Stimulated activated CD4-positive, alpha-beta T cell treated with anti-CD3 and anti-CD28 coated beads, Interleukin-4, amount 100 ng/mL, for 4 hours (primary cell): ENCODE measurements at regions not wholly inside any gene's neighbourhood (a gene's known extent, or its start where the extent isn't known, plus 50 kb on each side); places are given as distances from the start of the nearest gene placed in this dataset.
"Not testable (repeated sequence)": the region's sequence is repeated elsewhere in the genome, so short reads cannot be mapped to it uniquely, and the experiment has no call there.

Source experiments
- DNase-seq, 2 experiments: peaks; one replicate each; pipeline ENCODE4 v3.0.0-alpha.2; 2020

DNA sequence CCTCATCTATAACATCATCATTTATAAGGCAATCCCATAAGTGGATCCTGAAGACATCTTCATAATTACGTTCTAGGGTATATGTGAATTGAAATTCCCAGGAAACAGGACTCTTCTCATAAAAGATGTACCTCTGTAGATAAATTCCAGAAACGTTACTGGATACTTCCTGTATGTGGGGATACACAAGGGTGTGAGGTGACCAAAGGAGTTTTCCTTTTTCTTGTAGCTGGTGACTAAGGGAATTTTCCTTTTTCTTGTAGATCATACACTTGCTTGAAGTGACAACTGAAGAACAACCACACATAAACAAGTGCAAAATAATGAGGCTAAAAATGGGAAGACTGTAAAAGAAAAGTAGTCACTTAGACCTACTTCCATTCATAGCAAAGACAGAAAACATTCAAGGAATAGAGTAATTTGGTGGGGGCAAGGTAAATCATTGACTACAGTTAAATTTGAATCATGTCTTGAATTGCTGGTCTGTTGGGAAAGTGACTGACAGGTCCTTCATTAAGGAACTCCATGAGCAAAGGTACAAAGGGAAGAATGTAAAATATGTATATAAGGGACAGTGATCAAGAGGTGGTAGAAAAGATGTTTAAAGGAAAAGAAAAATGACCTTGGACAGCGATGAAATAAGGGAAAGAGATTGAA is 53.2 kb upstream of the UBE2E3 start:
- DNase-seq: no peak

DNA sequence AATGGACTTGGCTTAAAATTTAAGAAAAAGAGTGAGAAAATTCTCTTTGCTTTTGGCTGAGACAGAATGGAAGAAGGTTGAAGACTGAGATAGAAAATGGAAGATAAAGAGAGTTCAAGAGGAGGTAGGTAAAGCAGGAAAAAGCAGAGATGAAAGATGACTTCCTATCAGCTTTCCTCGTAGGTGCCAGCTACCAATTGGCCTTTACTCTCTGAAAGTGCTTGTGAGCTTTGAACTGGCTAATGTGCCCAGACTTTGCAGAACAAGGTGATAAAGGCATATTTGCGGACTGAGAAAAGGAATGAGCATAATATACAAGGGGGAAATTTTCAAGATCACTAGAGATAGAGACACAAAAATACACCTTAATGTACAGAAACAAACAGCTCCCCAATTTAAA is 54.7 kb upstream of the UBE2E3 start:
- DNase-seq: no peak

DNA sequence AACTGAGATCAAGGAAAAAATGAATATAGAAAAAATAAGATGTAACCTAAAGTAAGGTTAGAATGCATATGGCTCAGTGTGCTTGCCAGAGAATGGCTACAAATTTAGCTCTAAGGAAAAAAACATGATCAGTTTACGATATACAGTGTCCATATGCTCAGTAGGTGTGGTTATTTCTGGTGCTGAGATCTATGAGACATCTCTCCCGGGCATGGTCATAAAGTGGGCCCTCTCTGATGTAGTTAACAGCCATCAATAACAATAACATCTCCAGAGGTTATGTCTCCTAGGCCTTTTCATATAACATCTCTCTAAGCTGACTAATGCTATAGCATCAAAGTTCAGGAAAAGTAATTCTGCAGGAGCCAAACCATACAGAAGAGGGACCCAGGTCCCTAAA is 56.3 kb upstream of the UBE2E3 start:
- no peak for DNase-seq

DNA sequence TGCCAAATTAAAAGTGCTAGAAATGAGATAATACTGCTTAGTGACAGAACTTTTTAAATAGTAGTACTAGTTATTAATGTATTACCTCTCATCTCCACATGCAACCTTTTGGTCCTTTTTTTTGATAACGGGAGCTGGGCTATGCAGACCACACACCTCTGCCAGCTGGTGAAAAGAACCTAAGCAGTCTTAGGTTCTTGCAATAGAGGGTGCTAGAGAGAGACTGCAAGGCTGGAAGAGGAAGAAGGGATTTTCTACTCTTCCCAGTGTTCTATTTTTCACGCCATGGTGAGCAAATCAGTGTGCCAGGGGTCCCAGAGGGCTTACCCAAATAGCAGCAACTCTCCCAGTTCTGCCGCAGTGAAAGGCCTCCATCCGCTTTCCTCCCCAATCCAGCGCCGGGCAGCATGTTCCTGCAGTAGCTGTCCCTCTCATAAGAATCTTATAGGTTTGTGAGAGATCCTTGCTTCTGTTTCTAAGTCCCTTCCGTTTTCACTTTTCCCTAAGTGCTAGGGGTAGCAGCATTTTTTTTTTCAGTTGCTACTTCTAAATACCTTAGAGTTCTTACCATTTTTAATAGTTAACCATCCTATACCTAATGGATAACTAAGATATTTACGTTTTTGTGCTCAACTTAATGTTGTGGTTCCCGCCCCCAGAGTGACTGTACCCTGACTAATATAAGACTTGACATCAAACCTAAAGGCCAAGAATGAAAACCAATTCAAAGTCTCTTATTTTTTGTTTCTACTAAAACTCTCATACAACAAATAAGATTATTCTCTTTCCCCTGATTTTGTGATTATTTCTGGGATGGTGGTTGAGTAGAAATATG is 69.4 kb upstream of the UBE2E3 start:
- no peak for DNase-seq

DNA sequence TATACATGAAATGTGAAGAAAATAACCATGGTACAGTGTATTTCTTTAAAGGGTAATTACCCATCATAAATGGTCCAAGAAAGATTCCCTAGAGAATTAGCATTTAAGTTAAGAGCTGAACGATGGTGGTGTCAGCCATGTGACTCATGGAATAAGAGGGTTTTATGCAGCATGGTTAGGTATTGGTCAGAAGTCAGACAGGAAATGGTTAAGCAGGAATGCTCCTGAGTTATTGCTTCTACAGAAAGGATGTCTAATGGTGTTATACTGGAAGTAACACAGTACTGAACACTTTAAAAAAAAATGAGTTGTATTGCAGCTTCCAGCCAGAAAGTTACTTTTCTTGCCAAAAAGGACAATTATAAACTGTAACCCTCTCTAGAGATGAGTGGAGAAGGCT is 72.7 kb upstream of the UBE2E3 start:
- DNase-seq: no peak

DNA sequence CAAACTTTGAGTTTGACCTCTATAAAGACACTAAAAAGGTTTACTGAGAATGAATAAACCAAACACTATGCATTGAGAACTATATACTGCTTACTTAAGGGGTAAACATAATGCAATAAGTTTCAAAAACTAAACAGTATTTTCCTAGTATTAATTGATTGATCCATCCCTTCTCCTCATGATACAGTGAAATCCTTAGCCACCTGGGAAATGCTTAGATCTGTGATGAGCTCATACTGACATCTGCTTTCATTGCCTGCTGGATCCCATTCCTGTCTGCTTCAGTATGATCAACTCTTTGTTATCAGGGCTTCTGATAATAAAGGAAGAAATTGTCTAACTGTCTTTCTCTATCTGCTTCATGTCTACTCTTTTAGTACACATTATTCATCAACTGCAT is 74.9 kb upstream of the UBE2E3 start:
- no peak for DNase-seq

DNA sequence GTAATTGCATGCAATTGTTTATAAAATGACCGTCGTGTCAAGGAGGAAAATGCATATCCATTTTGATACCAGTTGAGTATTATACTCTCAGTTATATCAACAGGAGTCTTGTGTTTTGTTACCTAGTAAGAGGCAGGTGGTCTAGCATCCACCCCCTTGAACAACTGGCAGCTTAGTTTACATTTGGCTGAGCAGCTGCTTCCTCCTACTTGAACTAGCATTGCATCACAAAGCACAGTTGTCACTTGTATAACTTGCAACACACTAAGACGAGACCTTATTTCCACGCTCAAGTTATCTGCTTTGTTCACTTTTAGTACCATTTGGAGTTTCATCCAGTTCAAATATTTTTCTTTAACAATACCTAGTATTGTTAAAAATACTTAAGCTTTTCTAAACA is 75.4 kb upstream of the UBE2E3 start:
- DNase-seq: no peak

DNA sequence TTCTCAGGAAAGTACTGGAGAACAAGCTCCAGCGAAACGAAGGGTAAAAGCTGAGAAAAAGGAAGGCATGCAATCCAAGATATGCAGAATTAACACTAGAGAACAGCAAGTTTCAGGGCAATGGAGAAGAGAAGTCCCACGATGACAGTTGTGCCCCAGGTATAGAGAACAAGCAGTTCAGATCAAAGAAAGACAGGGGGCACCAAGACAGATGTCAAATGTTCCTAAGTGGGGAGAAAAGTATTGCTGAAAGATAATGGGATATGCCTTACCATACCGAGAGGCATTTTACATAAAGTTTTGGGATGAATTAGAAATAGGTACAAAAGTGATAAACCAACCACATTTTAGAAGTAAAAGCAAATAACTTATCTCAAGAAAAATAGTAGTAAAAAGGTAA is 79.1 kb upstream of the UBE2E3 start:
- no peak for DNase-seq

DNA sequence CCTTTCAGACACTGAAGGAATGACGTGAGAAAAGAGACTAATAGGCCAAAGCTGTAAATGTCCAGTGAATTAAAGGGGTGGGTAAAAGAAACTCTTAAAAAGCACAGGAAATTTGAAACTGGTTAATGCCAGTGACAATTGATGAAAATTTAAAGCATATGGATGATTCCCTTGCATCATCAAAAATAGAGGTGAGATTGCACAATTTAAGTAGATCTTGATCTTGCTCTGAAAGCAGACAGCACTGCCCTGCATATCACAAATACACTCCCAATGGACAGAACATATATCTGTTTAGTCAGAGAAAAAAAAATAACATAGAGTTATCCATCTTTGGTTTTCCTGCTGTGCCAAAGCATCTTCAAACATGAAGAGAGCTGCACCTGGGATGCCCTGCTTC is 86.7 kb upstream of the UBE2E3 start:
- no peak for DNase-seq

DNA sequence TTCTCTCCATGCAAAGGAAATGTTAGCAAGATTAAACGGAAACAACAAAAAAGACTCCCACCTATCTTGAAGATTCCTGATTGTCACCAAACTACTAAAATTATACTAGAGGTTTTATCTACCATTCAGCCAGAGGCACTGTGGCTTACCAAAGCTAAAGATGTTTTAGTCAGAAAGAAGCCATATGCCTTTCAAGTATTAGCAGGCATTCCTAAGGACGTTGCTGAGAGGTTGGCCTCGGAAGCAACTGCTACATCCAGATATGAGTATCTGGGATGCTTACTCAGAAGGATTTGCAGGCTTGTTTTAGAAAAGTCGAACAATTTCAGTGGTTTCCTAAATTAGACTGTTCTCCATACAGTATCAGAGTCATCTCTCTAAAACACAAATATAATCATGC is 88.3 kb upstream of the UBE2E3 start:
- DNase-seq: no peak

DNA sequence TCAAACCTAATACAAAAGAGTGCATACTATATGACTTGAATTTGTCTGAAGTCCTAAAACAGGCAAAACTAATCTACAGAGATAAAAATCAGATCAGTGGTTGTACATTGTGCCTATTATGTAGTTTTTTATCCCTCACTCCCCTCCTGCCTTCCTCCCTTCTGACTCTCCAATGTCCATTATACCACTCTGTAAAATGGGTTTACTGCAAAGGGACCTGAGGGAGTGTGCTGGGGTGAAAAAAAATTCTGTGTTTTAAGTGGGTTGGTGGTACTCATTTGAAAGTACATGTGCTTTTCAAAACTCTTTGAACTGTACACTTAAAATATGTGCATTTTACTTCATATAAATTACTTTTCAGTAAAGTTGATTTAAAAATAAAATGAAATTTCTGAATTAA is 89.0 kb upstream of the UBE2E3 start:
- no peak for DNase-seq

DNA sequence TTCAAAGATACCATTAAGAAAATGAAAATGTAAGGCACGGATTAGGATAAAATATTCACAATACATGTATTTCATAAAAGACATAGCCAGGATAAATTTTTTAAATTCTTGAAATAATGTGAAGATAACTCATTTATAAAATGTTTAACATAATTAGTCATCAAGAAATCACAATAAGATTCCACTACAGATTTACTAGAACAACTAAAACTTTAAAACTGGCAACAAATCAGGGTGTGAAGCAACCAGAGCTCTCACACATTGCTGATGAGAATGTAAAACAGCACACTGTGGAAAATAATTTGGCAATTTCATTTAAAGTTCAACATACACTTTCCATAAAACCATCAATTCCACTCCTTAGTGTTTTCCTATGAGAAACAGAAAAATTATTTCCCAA is 89.6 kb upstream of the UBE2E3 start:
- DNase-seq: no peak

DNA sequence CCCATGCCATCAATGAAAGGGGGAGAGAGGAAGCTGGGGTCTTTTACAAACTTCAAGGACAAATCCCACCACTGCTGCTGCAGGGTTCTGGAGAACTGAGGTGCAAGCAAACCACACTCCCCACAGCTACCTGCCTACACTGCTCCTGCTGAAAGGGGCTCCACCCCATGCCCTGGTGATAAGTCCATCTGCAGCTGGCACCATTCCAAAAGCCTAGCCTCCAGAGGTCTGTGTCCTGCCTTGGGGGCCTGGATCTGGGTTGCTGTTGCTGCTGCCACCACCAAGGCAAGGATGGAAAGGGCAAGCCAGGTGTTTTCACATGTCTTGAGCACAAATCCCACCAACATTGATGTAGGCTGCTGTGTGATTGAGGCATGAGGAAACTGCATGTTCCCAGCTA is 97.4 kb upstream of the UBE2E3 start:
- no peak for DNase-seq

DNA sequence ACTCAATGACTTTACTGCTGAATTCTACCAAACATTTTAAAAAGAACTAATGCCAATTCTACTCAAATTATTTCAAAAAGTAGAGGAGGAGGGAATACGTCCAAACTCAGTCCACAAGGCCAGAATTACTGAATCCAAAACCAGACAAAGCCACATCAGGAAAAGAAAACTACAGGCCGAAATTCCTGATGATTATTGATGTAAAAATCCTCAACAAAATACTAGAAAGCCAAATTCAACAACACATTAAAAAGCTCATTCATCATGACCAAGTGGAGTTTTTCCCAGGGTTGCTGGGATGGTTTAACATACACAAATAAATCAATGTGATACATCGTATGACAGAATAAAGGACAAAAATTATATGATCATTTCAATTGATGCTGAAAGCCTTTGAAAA is 103.9 kb upstream of the UBE2E3 start:
- DNase-seq: no peak

DNA sequence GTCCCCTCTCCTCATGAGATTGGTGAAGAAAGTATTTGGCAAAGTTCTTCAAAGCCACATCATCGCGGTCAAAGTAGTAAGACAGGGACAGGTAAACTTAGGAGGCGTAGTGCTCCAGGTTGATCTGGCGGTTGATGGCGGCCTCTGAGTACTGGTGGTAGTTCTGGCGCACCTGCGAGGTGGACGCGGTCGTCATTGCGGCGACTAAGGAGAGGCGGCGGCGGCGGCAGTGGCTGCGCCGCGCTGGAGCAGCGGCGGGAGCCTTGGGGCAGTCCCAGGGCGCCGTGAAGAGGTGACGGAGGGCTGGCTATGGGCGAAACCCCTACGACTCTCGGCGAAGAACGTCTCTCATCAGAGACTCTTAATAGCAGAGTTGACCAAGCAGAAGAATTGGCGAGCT is 107.2 kb upstream of the UBE2E3 start:
- DNase-seq: no peak

DNA sequence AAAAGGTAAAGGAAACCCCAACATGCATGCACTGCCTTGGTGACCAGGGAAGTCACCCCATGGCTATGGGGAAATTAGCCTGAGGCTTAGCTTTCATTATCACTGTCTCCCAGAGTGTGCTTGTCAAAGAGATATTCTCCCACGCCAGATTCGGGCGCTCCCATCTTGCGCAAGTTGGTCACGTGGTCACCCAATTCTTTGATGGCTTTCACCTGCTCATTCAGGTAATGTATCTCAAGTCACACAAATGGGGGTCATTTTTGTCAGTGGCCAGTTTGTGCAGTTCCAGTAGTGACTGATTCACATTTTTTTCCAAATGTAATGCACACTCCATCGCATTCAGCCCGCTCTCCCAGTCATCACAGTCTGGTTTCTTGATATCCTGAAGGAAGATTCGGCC is 107.6 kb upstream of the UBE2E3 start:
- not testable (repeated sequence) for DNase-seq

DNA sequence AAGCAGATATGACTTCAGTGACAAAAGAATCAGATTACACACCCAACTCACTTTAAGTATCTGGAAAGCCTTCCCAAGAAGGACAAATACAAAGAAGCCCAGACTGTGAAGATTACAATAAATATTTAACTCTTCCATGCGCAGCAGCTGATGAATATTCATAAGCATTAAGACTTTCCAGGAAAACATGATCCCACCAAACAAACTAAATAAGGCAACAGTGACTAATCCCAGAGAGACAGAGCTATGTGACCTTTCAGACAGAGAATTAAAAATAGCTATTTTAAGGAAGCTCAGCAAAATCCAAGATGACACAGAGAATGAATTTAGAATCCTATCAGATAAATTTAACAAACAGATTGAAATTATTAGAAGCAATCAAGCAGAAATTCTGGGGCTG is 108.2 kb upstream of the UBE2E3 start:
- no peak for DNase-seq

DNA sequence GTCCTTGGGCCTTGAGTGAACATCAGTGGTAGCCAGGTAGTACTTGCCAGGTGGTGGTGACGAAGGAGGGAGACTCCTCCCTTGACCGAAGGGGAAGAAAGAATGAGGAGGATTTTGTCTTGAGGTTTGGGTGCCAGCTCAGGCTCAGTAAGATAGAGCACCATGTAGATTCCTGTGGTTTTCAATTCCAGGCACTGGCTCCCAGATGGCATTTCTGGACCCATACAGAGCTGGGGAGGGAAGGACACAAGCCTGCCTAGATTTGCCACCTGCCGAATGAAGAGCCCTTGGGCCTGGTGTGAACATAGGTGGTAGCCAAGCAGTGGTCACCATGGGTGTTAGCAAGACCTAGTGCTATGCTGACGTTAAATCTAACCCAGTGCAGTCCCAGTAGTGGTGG is 108.8 kb upstream of the UBE2E3 start:
- no peak for DNase-seq

DNA sequence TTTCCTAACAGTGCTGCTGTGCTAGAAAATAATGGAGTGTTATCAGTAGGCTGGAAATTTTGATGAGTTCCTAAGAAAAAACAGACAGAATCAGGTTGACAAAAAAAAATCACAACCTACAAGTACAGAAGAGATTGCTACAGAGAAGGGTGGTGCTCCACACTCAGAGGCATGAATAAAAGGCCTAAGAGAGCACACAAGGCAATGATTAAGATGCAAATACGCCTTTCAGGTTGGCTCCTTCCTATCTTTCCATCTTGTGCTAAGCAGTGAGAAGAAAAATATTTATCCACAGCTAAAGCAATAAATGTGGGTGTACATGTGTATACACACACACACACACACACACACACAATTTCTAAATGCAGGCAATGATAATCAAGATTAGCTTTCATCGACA is 130.6 kb upstream of the UBE2E3 start:
- no peak for DNase-seq

DNA sequence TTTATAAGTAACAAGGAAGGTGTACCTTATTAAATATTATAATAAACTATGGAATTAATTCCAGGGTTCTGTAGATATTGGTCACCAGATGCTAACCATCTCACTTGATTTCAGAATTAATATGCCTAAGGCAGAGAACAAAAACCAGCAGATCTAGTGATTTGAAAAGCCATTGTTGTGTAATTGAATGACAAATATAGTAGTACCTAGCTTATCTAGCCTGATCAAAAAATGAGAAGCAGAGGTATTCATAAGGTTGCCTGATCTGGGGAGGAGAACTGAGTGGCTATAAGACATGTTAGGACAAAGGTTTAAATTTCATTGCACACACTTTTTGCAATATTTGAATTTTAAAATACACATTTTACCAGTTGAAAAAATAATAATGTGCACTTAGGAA is 132.0 kb upstream of the UBE2E3 start:
- no peak for DNase-seq

DNA sequence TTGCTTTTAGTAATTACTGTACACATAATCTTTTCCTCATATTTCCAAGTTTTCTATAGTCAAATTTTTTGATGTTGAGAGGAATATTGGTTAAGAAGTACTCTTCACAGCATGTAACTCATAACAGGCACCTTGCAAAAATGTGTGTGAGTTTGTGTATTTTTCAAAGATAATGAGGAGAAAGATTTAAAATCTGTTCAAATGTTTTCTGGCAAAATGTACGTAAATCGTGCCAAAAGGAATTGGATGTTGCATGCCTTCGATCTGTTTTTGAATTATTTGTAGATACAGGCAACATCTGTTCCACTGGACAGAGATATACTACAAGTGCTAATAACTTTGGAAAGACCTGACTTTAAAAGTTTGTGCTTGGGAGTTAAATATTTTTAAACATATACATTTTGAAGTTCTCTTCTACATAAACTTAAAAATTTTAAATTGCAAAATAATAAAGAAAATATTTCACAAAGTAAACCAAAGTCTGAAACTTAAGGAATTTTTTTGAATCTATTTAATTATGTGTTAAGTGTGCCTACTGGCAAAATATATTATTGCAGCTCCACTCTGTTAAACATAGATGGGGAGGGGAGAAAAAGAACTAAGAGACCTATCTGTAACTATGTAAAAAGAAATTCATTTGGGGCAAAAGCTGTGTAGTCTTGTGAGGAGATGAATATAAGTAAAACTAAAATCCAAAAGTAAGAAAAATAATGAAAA is 133.5 kb upstream of the UBE2E3 start:
- no peak for DNase-seq

DNA sequence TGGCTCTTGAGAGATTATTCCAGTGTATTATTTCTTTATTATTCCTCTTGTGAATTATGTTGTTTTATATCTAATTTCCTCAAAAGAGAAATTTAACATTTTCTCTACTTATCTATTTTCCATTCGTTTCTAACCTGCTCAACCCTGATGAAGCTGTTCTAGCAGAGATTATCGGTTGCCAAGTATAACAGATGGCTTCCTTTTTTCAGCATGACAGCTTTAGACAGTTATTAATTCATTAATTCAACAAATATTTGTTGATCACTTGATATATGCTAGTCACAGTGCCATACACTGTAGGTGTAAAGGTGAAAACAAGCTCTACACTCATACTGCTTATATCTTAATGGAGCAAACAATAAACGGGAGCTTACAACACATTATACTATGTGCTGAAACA is 137.9 kb upstream of the UBE2E3 start:
- no peak for DNase-seq

DNA sequence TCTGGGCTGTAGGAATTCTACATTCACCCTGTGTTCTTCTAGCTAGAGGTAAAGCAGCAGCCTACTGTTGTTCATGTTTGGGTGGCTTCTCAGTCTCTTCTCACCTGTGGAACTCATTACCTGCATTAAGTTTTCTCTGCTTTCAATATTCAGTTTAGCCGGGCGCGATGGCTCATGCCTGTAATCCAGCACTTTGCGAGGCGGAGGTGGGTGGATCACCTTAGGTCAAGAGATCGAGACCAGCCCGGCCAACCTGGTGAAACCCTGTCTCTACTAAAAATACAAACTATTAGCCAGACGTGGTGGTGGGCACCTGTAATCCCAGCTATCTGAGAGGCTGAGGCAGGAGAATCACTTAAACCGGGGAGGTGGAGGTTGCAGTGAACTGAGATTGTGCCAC is 139.8 kb upstream of the UBE2E3 start:
- no peak for DNase-seq

DNA sequence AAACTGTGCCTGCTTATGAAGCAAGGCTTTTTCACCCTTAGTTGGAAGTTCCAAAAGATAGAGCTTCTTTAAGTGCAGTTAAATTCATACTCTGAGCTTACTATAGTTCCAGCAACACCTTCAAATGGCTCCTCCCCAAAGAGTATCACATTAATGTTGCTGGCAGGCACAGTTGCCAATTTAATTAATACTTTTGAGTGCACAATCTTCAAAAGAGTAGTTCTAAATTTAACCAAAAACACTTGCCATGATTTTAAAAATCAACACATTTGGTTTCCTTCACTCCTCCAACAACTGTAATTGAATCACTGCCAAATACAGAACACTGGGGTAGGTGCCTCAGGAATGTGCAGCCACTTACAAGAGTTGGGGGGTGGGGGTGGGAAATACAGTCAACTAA is 150.6 kb upstream of the UBE2E3 start:
- no peak for DNase-seq
